NCI-H510A treated with DMSO at 0.1 percent for 48 hours (cell line): ENCODE measurements at regions not wholly inside any gene's neighbourhood (a gene's known extent, or its start where the extent isn't known, plus 50 kb on each side); places are given as distances from the start of the nearest gene placed in this dataset.

Experiments used
- DNase-seq: peaks from one replicate; lab custom pipeline; 2025; lab: John Stamatoyannopoulos, UW

- no peak for DNase-seq
Measured at GRCh38 chr13:36493046-36493445, 60.8 kb downstream of the CCNA1 start.

- DNase-seq: no peak
Measured at GRCh38 chr13:36495431-36495830, 63.1 kb downstream of the CCNA1 start.

GRCh38 chr13:36509369-36509768 is 77.1 kb downstream of the CCNA1 start:
- DNase-seq: no peak

- DNase-seq: no peak
Measured at GRCh38 chr13:36512771-36513170, 80.5 kb downstream of the CCNA1 start.

- DNase-seq: no peak
Measured at GRCh38 chr13:36513266-36513665, 81.0 kb downstream of the CCNA1 start.

- DNase-seq: no peak
Measured at GRCh38 chr13:36515466-36515865, 83.2 kb downstream of the CCNA1 start.

- no peak for DNase-seq
Measured at GRCh38 chr13:36516225-36516624, 83.9 kb downstream of the CCNA1 start.

GRCh38 chr13:36518707-36519106 is 86.4 kb downstream of the CCNA1 start:
- peak; percentile 54 for DNase-seq

- DNase-seq: no peak
Measured at GRCh38 chr13:36519432-36519831, 87.1 kb downstream of the CCNA1 start.

- no peak for DNase-seq
Measured at GRCh38 chr13:36520111-36520510, 87.8 kb downstream of the CCNA1 start.

- peak; percentile 59 for DNase-seq
Measured at GRCh38 chr13:36526897-36527296, 94.6 kb downstream of the CCNA1 start.

- no peak for DNase-seq
Measured at GRCh38 chr13:36528105-36528504, 95.8 kb downstream of the CCNA1 start.

- DNase-seq: no peak
Measured at GRCh38 chr13:36530050-36530789, 97.9 kb downstream of the CCNA1 start.

- no peak for DNase-seq
Measured at GRCh38 chr13:36530861-36531590, 98.7 kb downstream of the CCNA1 start.

GRCh38 chr13:36531746-36532486 is 99.6 kb downstream of the CCNA1 start:
- DNase-seq: no peak

- DNase-seq: no peak
Measured at GRCh38 chr13:36533806-36534205, 101.5 kb downstream of the CCNA1 start.

- DNase-seq: no peak
Measured at GRCh38 chr13:36536546-36536945, 104.3 kb downstream of the CCNA1 start.

- peak; percentile 75 for DNase-seq
Measured at GRCh38 chr13:36543671-36544070, 111.4 kb downstream of the CCNA1 start.

GRCh38 chr13:36548129-36548528 is 115.8 kb downstream of the CCNA1 start:
- no peak for DNase-seq

- no peak for DNase-seq
Measured at GRCh38 chr13:36549126-36549702, 116.9 kb downstream of the CCNA1 start.

- no peak for DNase-seq
Measured at GRCh38 chr13:36549755-36550154, 117.5 kb downstream of the CCNA1 start.

- no peak for DNase-seq
Measured at GRCh38 chr13:36550177-36550576, 117.9 kb downstream of the CCNA1 start.
